ENCODE measurements at regions not wholly inside any gene's neighbourhood (a gene's known extent, or its start where the extent isn't known, plus 50 kb on each side); places are given as distances from the start of the nearest gene placed in this dataset.

GRCh38 chr15:62901909-62902546, 140.5 kb upstream of the TPM1 start:
- H4K20me1 ChIP-seq (ENCODE audit: insufficient read depth) = no peaks in the 10 kb centered on the region
- no peaks in the 10 kb centered on the region for H3K27me3 ChIP-seq (ENCODE audit: insufficient read depth, low read depth, low read length)
- no peak overlapping the region for H2AFZ ChIP-seq (ENCODE audit: low read depth, low read length)
- H3K27ac ChIP-seq (ENCODE audit: low read length) = no peak overlapping the region
- no peaks in the 10 kb centered on the region for H3K9me3 ChIP-seq (ENCODE audit: low read length)
- no peaks in the 10 kb centered on the region for H3K79me2 ChIP-seq (replicated peaks; ENCODE audit: insufficient read depth, low read length)
- H3K4me3 ChIP-seq (ENCODE audit: low read length) = no peak overlapping the region
- TF ChIP-seq POLR2AphosphoS5 (IDR thresholded peaks at IDR 0.05) (no peak), SMC3 (conservative IDR thresholded peaks at IDR 0.05; ENCODE audit: poor library complexity) (no peak), CTCF (IDR thresholded peaks at IDR 0.05; ENCODE audit: poor library complexity, severe bottlenecking) (no peak)
- H3K9ac ChIP-seq (ENCODE audit: low read length) = no peak overlapping the region
- H3K4me2 ChIP-seq (ENCODE audit: low read length) = no peak overlapping the region
- H3K36me3 ChIP-seq (ENCODE audit: insufficient read depth, low read length) = no peaks in the 10 kb centered on the region
- H3K9me2 ChIP-seq (ENCODE audit: insufficient read depth, low read length) = no peaks in the 10 kb centered on the region
- H3F3A ChIP-seq (ENCODE audit: insufficient read depth, low read length, poor library complexity, severe bottlenecking) = no peaks in the 10 kb centered on the region

GRCh38 chr15:62902821-62903220, 139.7 kb upstream of the TPM1 start:
- no peaks in the 10 kb centered on the region for H3F3A ChIP-seq (ENCODE audit: insufficient read depth, low read length, poor library complexity, severe bottlenecking)
- H3K27ac ChIP-seq (ENCODE audit: low read length) = no peak overlapping the region
- no peaks in the 10 kb centered on the region for H3K36me3 ChIP-seq (ENCODE audit: insufficient read depth, low read length)
- TF ChIP-seq RAD21 (conservative IDR thresholded peaks at IDR 0.05) (no peak), TAF1 (IDR thresholded peaks at IDR 0.05; ENCODE audit: low read depth) (no peak), CTCF (IDR thresholded peaks at IDR 0.05; ENCODE audit: poor library complexity, severe bottlenecking) (no peak), REST (IDR thresholded peaks at IDR 0.05; ENCODE audit: borderline replicate concordance) (no peak), EZH2 (IDR thresholded peaks at IDR 0.05; ENCODE audit: borderline replicate concordance, insufficient read depth, low read length, poor library complexity, severe bottlenecking) (no peak), MXI1 (conservative IDR thresholded peaks at IDR 0.05; ENCODE audit: poor library complexity, severe bottlenecking) (no peak), POLR2AphosphoS5 (IDR thresholded peaks at IDR 0.05) (no peak)
- H4K20me1 ChIP-seq (ENCODE audit: insufficient read depth) = no peaks in the 10 kb centered on the region
- H3K9me2 ChIP-seq (ENCODE audit: insufficient read depth, low read length) = no peaks in the 10 kb centered on the region
- H3K4me3 ChIP-seq (ENCODE audit: low read length) = no peak overlapping the region
- no peaks in the 10 kb centered on the region for H3K27me3 ChIP-seq (ENCODE audit: insufficient read depth, low read depth, low read length)
- no peak overlapping the region for H3K9ac ChIP-seq (ENCODE audit: low read length)
- no peak overlapping the region for H3K4me2 ChIP-seq (ENCODE audit: low read length)
- no peaks in the 10 kb centered on the region for H3K9me3 ChIP-seq (ENCODE audit: low read length)
- H3K79me2 ChIP-seq (replicated peaks; ENCODE audit: insufficient read depth, low read length) = no peaks in the 10 kb centered on the region
- no peak overlapping the region for H2AFZ ChIP-seq (ENCODE audit: low read depth, low read length)
